ENCODE measurements at regions not wholly inside any gene's neighbourhood (a gene's known extent, or its start where the extent isn't known, plus 50 kb on each side); places are given as distances from the start of the nearest gene placed in this dataset.

- TF ChIP-seq CTCF (IDR thresholded peaks at IDR 0.05; ENCODE audit: borderline replicate concordance, extremely low read depth, low read length, poor library complexity, severe bottlenecking) (no peak), EZH2 (IDR thresholded peaks at IDR 0.05; ENCODE audit: borderline replicate concordance, low read depth, low read length, severe bottlenecking) (no peak)
Observed at GRCh38 chr21:27525780-27526179, 558.9 kb upstream of the ADAMTS5 start.
